ENCODE measurements at regions not wholly inside any gene's neighbourhood (a gene's known extent, or its start where the extent isn't known, plus 50 kb on each side); places are given as distances from the start of the nearest gene placed in this dataset.
"Not testable (repeated sequence)": the region's sequence is repeated elsewhere in the genome, so short reads cannot be mapped to it uniquely, and the experiment has no call there.

- no peak for DNase-seq
Measured at GRCh38 chr3:4077950-4078349, 225.2 kb upstream of the SETMAR start.

GRCh38 chr3:4078903-4079302, 224.3 kb upstream of the SETMAR start:
- peak; percentile 6 for DNase-seq

GRCh38 chr3:4079339-4080195, 223.6 kb upstream of the SETMAR start:
- DNase-seq: no peak

- DNase-seq: no peak
Measured at GRCh38 chr3:4083225-4084015, 219.7 kb upstream of the SETMAR start.

GRCh38 chr3:4084271-4084670, 218.9 kb upstream of the SETMAR start:
- no peak for DNase-seq

GRCh38 chr3:4086662-4087061, 216.5 kb upstream of the SETMAR start:
- not testable (repeated sequence) for DNase-seq

GRCh38 chr3:4091786-4092185, 211.4 kb upstream of the SETMAR start:
- DNase-seq: no peak

GRCh38 chr3:4097801-4098200, 205.4 kb upstream of the SETMAR start:
- no peak for DNase-seq

- DNase-seq: no peak
Measured at GRCh38 chr3:4099607-4100006, 203.6 kb upstream of the SETMAR start.

- no peak for DNase-seq
Measured at GRCh38 chr3:4107430-4107829, 195.7 kb upstream of the SETMAR start.

GRCh38 chr3:4113811-4114522, 189.2 kb upstream of the SETMAR start:
- no peak for DNase-seq

GRCh38 chr3:4119119-4119518, 184.1 kb upstream of the SETMAR start:
- no peak for DNase-seq

GRCh38 chr3:4125576-4125975, 177.6 kb upstream of the SETMAR start:
- no peak for DNase-seq

- no peak for DNase-seq
Measured at GRCh38 chr3:4138150-4138785, 164.9 kb upstream of the SETMAR start.

- no peak for DNase-seq
Measured at GRCh38 chr3:4138786-4139431, 164.3 kb upstream of the SETMAR start.

- no peak for DNase-seq
Measured at GRCh38 chr3:4139462-4140140, 163.6 kb upstream of the SETMAR start.

GRCh38 chr3:4140921-4141320, 162.2 kb upstream of the SETMAR start:
- DNase-seq: no peak

- no peak for DNase-seq
Measured at GRCh38 chr3:4147556-4148118, 155.5 kb upstream of the SETMAR start.

GRCh38 chr3:4149296-4149695, 153.9 kb upstream of the SETMAR start:
- no peak for DNase-seq

- DNase-seq: no peak
Measured at GRCh38 chr3:4150816-4151215, 152.4 kb upstream of the SETMAR start.

- no peak for DNase-seq
Measured at GRCh38 chr3:4151859-4152258, 151.3 kb upstream of the SETMAR start.

- no peak for DNase-seq
Measured at GRCh38 chr3:4153771-4154170, 149.4 kb upstream of the SETMAR start.

All from stimulated activated CD4-positive, alpha-beta T cell treated with anti-CD3 and anti-CD28 coated beads, Interleukin-1b, Interleukin-23, amount 100 ng/mL, for 48 hours (primary cell).